HEK293 (cell line): ENCODE measurements at regions not wholly inside any gene's neighbourhood (a gene's known extent, or its start where the extent isn't known, plus 50 kb on each side); places are given as distances from the start of the nearest gene placed in this dataset.
A peak's percentile ranks its signal among the peaks of the same experiment; 100 is the strongest.

Source experiments
- CTCF ChIA-PET: fragments of 350-600 bp; formaldehyde crosslinking; extraction: SDS; loops from one replicate; lab custom pipeline; 2021; ENCODE audit warnings: antibody characterized with exemption; lab: Yijun Ruan, JAX
- POLR2A ChIA-PET: fragments of 300-600 bp; formaldehyde crosslinking; extraction: SDS; loops from one replicate; lab custom pipeline; 2020; ENCODE audit warnings: antibody characterized with exemption, inconsistent platforms; lab: Yijun Ruan, JAX
- H3K27ac ChIP-seq: fragments of 200-500 bp; sonication (Bioruptor generic); 2 replicates; pipeline ENCODE4 v1.5.1; 2014; ENCODE audit warnings: low read depth, low read length, control low read depth, inconsistent platforms; ENCODE audit errors: extremely low read depth
- H3K36me3 ChIP-seq, 2 experiments: fragments of 200-500 bp in 1 of 2; sonication (Bioruptor generic) in 1 of 2; 1 replicate in 1 of 2; 2 replicates in 1 of 2; pipeline ENCODE4 v1.5.1; 2014 to 2017; ENCODE audit warnings: inconsistent platforms in 2 of 2, low read length in 2 of 2; ENCODE audit not compliant: control insufficient read depth in 2 of 2, insufficient read depth in 1 of 2
- H3K4me1 ChIP-seq: fragments of 200-500 bp; sonication (Bioruptor generic); 2 replicates; pipeline ENCODE4 v1.5.1; 2014; ENCODE audit warnings: mild to moderate bottlenecking, low read length, inconsistent platforms; ENCODE audit not compliant: control insufficient read depth, insufficient read depth
- H3K4me3 ChIP-seq: 2 replicates; pipeline ENCODE4 v1.5.1; 2011; ENCODE audit warnings: low read depth, mild to moderate bottlenecking, control low read depth, low read length, moderate library complexity
- H3K9me3 ChIP-seq: fragments of 200-500 bp; sonication (Bioruptor generic); 2 replicates; pipeline ENCODE4 v1.5.1; 2014; ENCODE audit warnings: low read depth, low read length, inconsistent platforms; ENCODE audit not compliant: control insufficient read depth, insufficient read depth
- BCL11A ChIP-seq: fragments of 450-650 bp; formaldehyde crosslinking; IDR thresholded peaks from 2 replicates; pipeline ENCODE4 v1.5.1; 2016; ENCODE audit warnings: low read depth, missing biosample characterization, missing genetic modification characterization
- GFI1B ChIP-seq: fragments of 450-650 bp; formaldehyde crosslinking; IDR thresholded peaks from 2 replicates; pipeline ENCODE4 v1.5.1; 2016; ENCODE audit warnings: missing biosample characterization, missing genetic modification characterization
- REST ChIP-seq: fragments of 450-650 bp; formaldehyde crosslinking; IDR thresholded peaks from 2 replicates; pipeline ENCODE4 v1.5.1; 2016; ENCODE audit warnings: missing biosample characterization, missing genetic modification characterization
- TRIM28 ChIP-seq: IDR thresholded peaks from 2 replicates; pipeline ENCODE4 v1.6.1; 2011; ENCODE audit warnings: low read length, control low read depth, borderline replicate concordance
- ZBTB21 ChIP-seq: fragments of 450-650 bp; formaldehyde crosslinking; IDR thresholded peaks from 2 replicates; pipeline ENCODE4 v1.5.1; 2017; ENCODE audit warnings: missing biosample characterization, missing genetic modification characterization
- ZFP3 ChIP-seq: fragments of 450-650 bp; formaldehyde crosslinking; IDR thresholded peaks from 2 replicates; pipeline ENCODE4 v1.5.1; 2016; ENCODE audit warnings: low read depth, missing biosample characterization, missing genetic modification characterization
- ZNF214 ChIP-seq: fragments of 450-650 bp; formaldehyde crosslinking; IDR thresholded peaks from 2 replicates; pipeline ENCODE4 v1.5.1; 2017; ENCODE audit warnings: missing biosample characterization, mild to moderate bottlenecking, missing genetic modification characterization, borderline replicate concordance
- ZNF324 ChIP-seq: fragments of 450-650 bp; formaldehyde crosslinking; IDR thresholded peaks from 2 replicates; pipeline ENCODE4 v1.5.1; 2016; ENCODE audit warnings: missing biosample characterization, missing genetic modification characterization
- ZNF366 ChIP-seq: fragments of 450-650 bp; formaldehyde crosslinking; conservative IDR thresholded peaks from 2 replicates; pipeline ENCODE4 v1.5.1; 2016; ENCODE audit warnings: missing biosample characterization, missing genetic modification characterization
- ZNF510 ChIP-seq: fragments of 450-650 bp; formaldehyde crosslinking; IDR thresholded peaks from 2 replicates; pipeline ENCODE4 v1.5.1; 2018; ENCODE audit warnings: mild to moderate bottlenecking, missing genetic modification characterization, missing biosample characterization; ENCODE audit not compliant: insufficient replicate concordance
- ZNF548 ChIP-seq: fragments of 450-650 bp; formaldehyde crosslinking; IDR thresholded peaks from 2 replicates; pipeline ENCODE4 v1.5.1; 2016; ENCODE audit warnings: missing biosample characterization, missing genetic modification characterization
- ZNF549 ChIP-seq: fragments of 450-650 bp; IDR thresholded peaks from 2 replicates; pipeline ENCODE4 v1.5.1; 2018; ENCODE audit warnings: missing biosample characterization, missing genetic modification characterization, mild to moderate bottlenecking, inconsistent platforms, moderate library complexity
- ZNF596 ChIP-seq: fragments of 450-650 bp; IDR thresholded peaks from 2 replicates; pipeline ENCODE4 v1.5.0; 2018; ENCODE audit warnings: missing biosample characterization, mild to moderate bottlenecking, missing genetic modification characterization, moderate library complexity
- ZNF623 ChIP-seq: fragments of 450-650 bp; formaldehyde crosslinking; IDR thresholded peaks from 2 replicates; pipeline ENCODE4 v1.5.1; 2016; ENCODE audit warnings: missing biosample characterization, missing genetic modification characterization
- ZNF629 ChIP-seq: fragments of 450-650 bp; formaldehyde crosslinking; IDR thresholded peaks from 2 replicates; pipeline ENCODE4 v1.5.1; 2017; ENCODE audit warnings: missing biosample characterization, missing genetic modification characterization
- ZNF704 ChIP-seq: fragments of 450-650 bp; formaldehyde crosslinking; IDR thresholded peaks from 2 replicates; pipeline ENCODE4 v1.5.1; 2016; ENCODE audit warnings: missing biosample characterization, missing genetic modification characterization
- ZNF707 ChIP-seq: fragments of 450-650 bp; formaldehyde crosslinking; IDR thresholded peaks from 2 replicates; pipeline ENCODE4 v1.5.1; 2016; ENCODE audit warnings: missing biosample characterization, missing genetic modification characterization
- ZNF776 ChIP-seq: fragments of 450-650 bp; formaldehyde crosslinking; IDR thresholded peaks from 2 replicates; pipeline ENCODE4 v1.5.0; 2017; ENCODE audit warnings: missing biosample characterization, missing genetic modification characterization, borderline replicate concordance
- TF ChIP-seq, protein P1 (sequence below): fragments of 450-650 bp; formaldehyde crosslinking; conservative IDR thresholded peaks from 2 replicates; pipeline ENCODE4 v1.5.1; 2016; ENCODE audit warnings: low read depth, missing biosample characterization, missing genetic modification characterization

GRCh38 chr4:179097741-179098140 is 1655.5 kb upstream of the AGA start (continued):
- no peak for TF ChIP-seq ZNF704 (tag by site-specific recombination)

GRCh38 chr4:179110356-179110755 is 1668.1 kb upstream of the AGA start:
- no peak overlapping the region for H3K27ac ChIP-seq
- no peak overlapping the region for H3K4me3 ChIP-seq
- TF ChIP-seq, protein P1, sequence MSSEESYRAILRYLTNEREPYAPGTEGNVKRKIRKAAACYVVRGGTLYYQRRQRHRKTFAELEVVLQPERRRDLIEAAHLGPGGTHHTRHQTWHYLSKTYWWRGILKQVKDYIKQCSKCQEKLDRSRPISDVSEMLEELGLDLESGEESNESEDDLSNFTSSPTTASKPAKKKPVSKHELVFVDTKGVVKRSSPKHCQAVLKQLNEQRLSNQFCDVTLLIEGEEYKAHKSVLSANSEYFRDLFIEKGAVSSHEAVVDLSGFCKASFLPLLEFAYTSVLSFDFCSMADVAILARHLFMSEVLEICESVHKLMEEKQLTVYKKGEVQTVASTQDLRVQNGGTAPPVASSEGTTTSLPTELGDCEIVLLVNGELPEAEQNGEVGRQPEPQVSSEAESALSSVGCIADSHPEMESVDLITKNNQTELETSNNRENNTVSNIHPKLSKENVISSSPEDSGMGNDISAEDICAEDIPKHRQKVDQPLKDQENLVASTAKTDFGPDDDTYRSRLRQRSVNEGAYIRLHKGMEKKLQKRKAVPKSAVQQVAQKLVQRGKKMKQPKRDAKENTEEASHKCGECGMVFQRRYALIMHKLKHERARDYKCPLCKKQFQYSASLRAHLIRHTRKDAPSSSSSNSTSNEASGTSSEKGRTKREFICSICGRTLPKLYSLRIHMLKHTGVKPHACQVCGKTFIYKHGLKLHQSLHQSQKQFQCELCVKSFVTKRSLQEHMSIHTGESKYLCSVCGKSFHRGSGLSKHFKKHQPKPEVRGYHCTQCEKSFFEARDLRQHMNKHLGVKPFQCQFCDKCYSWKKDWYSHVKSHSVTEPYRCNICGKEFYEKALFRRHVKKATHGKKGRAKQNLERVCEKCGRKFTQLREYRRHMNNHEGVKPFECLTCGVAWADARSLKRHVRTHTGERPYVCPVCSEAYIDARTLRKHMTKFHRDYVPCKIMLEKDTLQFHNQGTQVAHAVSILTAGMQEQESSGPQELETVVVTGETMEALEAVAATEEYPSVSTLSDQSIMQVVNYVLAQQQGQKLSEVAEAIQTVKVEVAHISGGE (tag by site-specific recombination), result no peak
- TF ChIP-seq ZNF707 (tag by site-specific recombination) (no peak), ZNF548 (tag by site-specific recombination) (no peak), TRIM28 (no peak), ZNF214 (no peak), GFI1B (tag by site-specific recombination) (no peak), ZNF629 (peak; percentile 34; the same call in 1 of the 2 replicates), ZBTB21 (tag by site-specific recombination) (0 out of 2 replicates have a peak, but pooled peaks have one; percentile 25)
- TF ChIP-seq, all 188 proteins: peak for 2
- CTCF ChIA-PET, result interaction anchor here (0.5 kb wide), 1 partner anchor 117 kb away, joined by 4 read pairs; no protein-coding TSS in a partner anchor
- Histone ChIP-seq H3K4me1 (no peaks in the 10 kb centered on the region), H3K9me3 (no peaks in the 10 kb centered on the region), H3K36me3 (no peaks in the 10 kb centered on the region)
- POLR2A ChIA-PET, result no interaction called here

DNA sequence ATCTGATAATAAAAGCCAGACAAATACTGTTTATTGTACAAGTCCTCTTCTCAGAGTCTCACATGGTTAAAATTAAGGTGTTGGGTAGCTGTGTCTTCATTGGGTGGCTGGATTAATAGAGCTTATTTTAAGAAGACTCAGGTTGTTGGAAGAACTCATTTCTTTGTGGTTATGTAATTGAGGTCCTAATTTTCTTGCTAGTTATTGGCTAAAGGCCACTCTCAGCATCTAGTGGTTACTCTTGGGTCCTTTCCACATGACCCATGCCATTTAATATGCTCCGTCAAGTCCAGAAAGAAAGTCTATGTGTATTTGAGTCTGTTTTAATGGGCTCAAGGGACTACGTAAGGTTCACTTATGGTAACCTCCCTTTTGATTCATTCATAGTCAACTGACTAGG is 1668.6 kb upstream of the AGA start:
- Histone ChIP-seq H3K27ac (no peak overlapping the region), H3K36me3 (no peaks in the 10 kb centered on the region), H3K4me1 (no peaks in the 10 kb centered on the region), H3K4me3 (no peak overlapping the region), H3K9me3 (no peaks in the 10 kb centered on the region)
- ChIA-PET CTCF (interaction anchor here (0.5 kb wide), 1 partner anchor 117 kb away, joined by 4 read pairs; no protein-coding TSS in a partner anchor), POLR2A (no interaction called here)
- no peak for TF ChIP-seq BCL11A (tag by site-specific recombination)
- TF ChIP-seq ZFP3 (tag by site-specific recombination), result no peak
- TF ChIP-seq ZNF623 (tag by site-specific recombination), result no peak
- no peak for TF ChIP-seq ZNF776 (tag by site-specific recombination)
- no peak for TF ChIP-seq ZNF366 (tag by site-specific recombination)
- TF ChIP-seq ZNF549 (tag by site-specific recombination), result no peak
- no peak for TF ChIP-seq ZNF596 (tag by site-specific recombination)
- TF ChIP-seq REST (tag by site-specific recombination), result no peak
- TF ChIP-seq ZNF324 (tag by site-specific recombination), result no peak
- no peak for TF ChIP-seq ZNF510 (tag by site-specific recombination)
